Hepatocyte (in vitro differentiated cells): ENCODE measurements at regions not wholly inside any gene's neighbourhood (a gene's known extent, or its start where the extent isn't known, plus 50 kb on each side); places are given as distances from the start of the nearest gene placed in this dataset.

Experiments
- DNase-seq: peaks from one replicate; pipeline ENCODE4 v3.0.0-alpha.2; 2016; ENCODE audit warnings: low spot score
- H2AFZ ChIP-seq: fragments of 200-600 bp; sonication (generic); 2 replicates; pipeline ENCODE4 v1.6.0; 2016; ENCODE audit warnings: antibody characterized with exemption, mild to moderate bottlenecking
- H3K27ac ChIP-seq: fragments of 200-600 bp; sonication (generic); 2 replicates; pipeline ENCODE4 v1.5.1; 2016; ENCODE audit warnings: mild to moderate bottlenecking
- H3K27me3 ChIP-seq: fragments of 200-600 bp; sonication (generic); 2 replicates; pipeline ENCODE4 v1.6.1; 2016
- H3K36me3 ChIP-seq: fragments of 200-600 bp; sonication (generic); replicated peaks from 2 replicates; pipeline ENCODE4 v1.5.1; 2016; ENCODE audit warnings: low read depth; ENCODE audit not compliant: insufficient read depth
- H3K4me1 ChIP-seq: fragments of 200-600 bp; sonication (generic); 2 replicates; pipeline ENCODE4 v1.5.1; 2016; ENCODE audit warnings: mild to moderate bottlenecking, moderate library complexity; ENCODE audit not compliant: insufficient read depth
- H3K4me2 ChIP-seq: fragments of 200-600 bp; sonication (generic); 2 replicates; pipeline ENCODE4 v1.6.0; 2016
- H3K4me3 ChIP-seq: fragments of 200-600 bp; sonication (generic); 2 replicates; pipeline ENCODE4 v1.5.1; 2016; ENCODE audit warnings: mild to moderate bottlenecking
- H3K79me2 ChIP-seq: fragments of 200-600 bp; sonication (generic); 2 replicates; pipeline ENCODE4 v1.6.0; 2017; ENCODE audit warnings: mild to moderate bottlenecking
- H3K9me2 ChIP-seq: fragments of 200-600 bp; sonication (generic); replicated peaks from 2 replicates; pipeline ENCODE4 v1.6.0; 2017; ENCODE audit warnings: mild to moderate bottlenecking; ENCODE audit not compliant: insufficient read depth
- H3K9me3 ChIP-seq: fragments of 200-600 bp; sonication (generic); 2 replicates; pipeline ENCODE4 v1.5.1; 2016; ENCODE audit warnings: low read depth, mild to moderate bottlenecking
- H4K20me1 ChIP-seq: fragments of 200-600 bp; sonication (generic); 2 replicates; pipeline ENCODE4 v1.6.0; 2016; ENCODE audit warnings: mild to moderate bottlenecking; ENCODE audit not compliant: insufficient read depth, poor library complexity, severe bottlenecking
- CTCF ChIP-seq: fragments of 200-600 bp; sonication (generic); IDR thresholded peaks from 2 replicates; pipeline ENCODE4 v1.5.1; 2016; ENCODE audit warnings: antibody characterized with exemption, mild to moderate bottlenecking; ENCODE audit not compliant: poor library complexity
- EZH2 ChIP-seq: fragments of 200-600 bp; sonication (generic); IDR thresholded peaks from 2 replicates; pipeline ENCODE4 v1.6.1; 2016; ENCODE audit warnings: antibody characterized with exemption, mild to moderate bottlenecking, borderline replicate concordance
- EZH2phosphoT487 ChIP-seq: fragments of 200-600 bp; sonication (generic); IDR thresholded peaks from one replicate; pipeline ENCODE4 v1.6.1; 2018; ENCODE audit warnings: antibody characterized with exemption, mild to moderate bottlenecking, low read depth, moderate library complexity; ENCODE audit not compliant: unreplicated experiment, severe bottlenecking
- WGBS: methylation state at CpG from one replicate; pipeline ENCODE4 v1.1.6; 2016; ENCODE audit warnings: low lambda C conversion rate; ENCODE audit errors: missing lambda C conversion rate; 5-methylcytosine and 5-hydroxymethylcytosine counted together

GRCh38 chr1:201593200-201593921 lies 54.4 kb downstream of the NAV1 start:
- Histone ChIP-seq H3K9me3 (no peaks in the 10 kb centered on the region), H3K27ac (peak overlapping the region; percentile 49), H4K20me1 (no peaks in the 10 kb centered on the region), H3K4me3 (no peak overlapping the region), H3K27me3 (no peaks in the 10 kb centered on the region), H2AFZ (no peak overlapping the region), H3K36me3 (no peaks in the 10 kb centered on the region), H3K4me2 (no peak overlapping the region), H3K79me2 (no peaks in the 10 kb centered on the region), H3K9me2 (no peaks in the 10 kb centered on the region), H3K4me1 (peaks cover 4% of the 10 kb centered on the region)
- WGBS: 37% methylated on average over 7 of the region's 7 CpGs
- no peak for TF ChIP-seq CTCF
- no peak for TF ChIP-seq EZH2
- TF ChIP-seq EZH2phosphoT487: no peak
- DNase-seq: peak; percentile 74

- DNase-seq: peak; percentile 58
- no peaks in the 10 kb centered on the region for H4K20me1 ChIP-seq
- no peak overlapping the region for H3K4me3 ChIP-seq
- no peaks in the 10 kb centered on the region for H3K9me2 ChIP-seq
- H3K27ac ChIP-seq: no peak overlapping the region
- no peaks in the 10 kb centered on the region for H3K36me3 ChIP-seq
- peaks cover 5% of the 10 kb centered on the region for H3K4me1 ChIP-seq
- no peaks in the 10 kb centered on the region for H3K9me3 ChIP-seq
- H2AFZ ChIP-seq: no peak overlapping the region
- H3K27me3 ChIP-seq: no peaks in the 10 kb centered on the region
- no peak for TF ChIP-seq CTCF
- TF ChIP-seq EZH2phosphoT487: no peak
- TF ChIP-seq EZH2: no peak
- no peaks in the 10 kb centered on the region for H3K79me2 ChIP-seq
- H3K4me2 ChIP-seq: no peak overlapping the region
- WGBS: 44% methylated on average over 9 of the region's 9 CpGs
Observed at GRCh38 chr1:201594575-201595245, 55.8 kb downstream of the NAV1 start.

GRCh38 chr1:201595381-201595780 lies 56.5 kb downstream of the NAV1 start:
- H3K27me3 ChIP-seq: no peaks in the 10 kb centered on the region
- H3K9me3 ChIP-seq: no peaks in the 10 kb centered on the region
- peaks cover 9% of the 10 kb centered on the region for H3K4me1 ChIP-seq
- TF ChIP-seq CTCF: no peak
- WGBS: 76% methylated on average over 4 of the region's 4 CpGs
- H2AFZ ChIP-seq: no peak overlapping the region
- no peaks in the 10 kb centered on the region for H3K79me2 ChIP-seq
- H4K20me1 ChIP-seq: no peaks in the 10 kb centered on the region
- DNase-seq: no peak
- H3K9me2 ChIP-seq: no peaks in the 10 kb centered on the region
- H3K4me2 ChIP-seq: no peak overlapping the region
- H3K36me3 ChIP-seq: no peaks in the 10 kb centered on the region
- H3K27ac ChIP-seq: no peak overlapping the region
- H3K4me3 ChIP-seq: no peak overlapping the region
